HG03097 (cell line): ENCODE measurements at regions not wholly inside any gene's neighbourhood (a gene's known extent, or its start where the extent isn't known, plus 50 kb on each side); places are given as distances from the start of the nearest gene placed in this dataset.

ENCODE experiments used
- ATAC-seq: cut with Tn5 transposase; IDR thresholded peaks from one replicate; pipeline ENCODE4 v1.9.1; 2021; ENCODE audit not compliant: unreplicated experiment, low FRiP score

- no peak for ATAC-seq
Measured at GRCh38 chr19:30760014-30760413, 387.8 kb downstream of the ZNF536 start.

- ATAC-seq, result no peak
Measured at GRCh38 chr19:30757837-30758617, 385.8 kb downstream of the ZNF536 start.

- ATAC-seq, result no peak
Measured at GRCh38 chr19:30757104-30757836, 385.1 kb downstream of the ZNF536 start.

- ATAC-seq, result no peak
Measured at GRCh38 chr19:30755581-30755980, 383.4 kb downstream of the ZNF536 start.

GRCh38 chr19:30754162-30754561 lies 382.0 kb downstream of the ZNF536 start:
- ATAC-seq, result no peak

- ATAC-seq, result no peak
Measured at GRCh38 chr19:30752876-30753275, 380.7 kb downstream of the ZNF536 start.

- no peak for ATAC-seq
Measured at GRCh38 chr19:30752201-30752600, 380.0 kb downstream of the ZNF536 start.

- ATAC-seq, result no peak
Measured at GRCh38 chr19:30745476-30745985, 373.3 kb downstream of the ZNF536 start.

GRCh38 chr19:30744741-30745475 lies 372.7 kb downstream of the ZNF536 start:
- no peak for ATAC-seq

- ATAC-seq, result no peak
Measured at GRCh38 chr19:30743702-30744101, 371.5 kb downstream of the ZNF536 start.

- ATAC-seq, result no peak
Measured at GRCh38 chr19:30743011-30743410, 370.8 kb downstream of the ZNF536 start.

- ATAC-seq, result no peak
Measured at GRCh38 chr19:30742406-30742938, 370.3 kb downstream of the ZNF536 start.

GRCh38 chr19:30741566-30741965 lies 369.4 kb downstream of the ZNF536 start:
- ATAC-seq, result no peak

- no peak for ATAC-seq
Measured at GRCh38 chr19:30739394-30739793, 367.2 kb downstream of the ZNF536 start.

- ATAC-seq, result no peak
Measured at GRCh38 chr19:30738047-30738446, 365.9 kb downstream of the ZNF536 start.

- no peak for ATAC-seq
Measured at GRCh38 chr19:30734669-30735068, 362.5 kb downstream of the ZNF536 start.

GRCh38 chr19:30733826-30734550 lies 361.8 kb downstream of the ZNF536 start:
- no peak for ATAC-seq

- ATAC-seq, result no peak
Measured at GRCh38 chr19:30731591-30731990, 359.4 kb downstream of the ZNF536 start.

- no peak for ATAC-seq
Measured at GRCh38 chr19:30729451-30729850, 357.3 kb downstream of the ZNF536 start.

- no peak for ATAC-seq
Measured at GRCh38 chr19:30722761-30723160, 350.6 kb downstream of the ZNF536 start.
